Hepatocyte (in vitro differentiated cells): ENCODE measurements at regions not wholly inside any gene's neighbourhood (a gene's known extent, or its start where the extent isn't known, plus 50 kb on each side); places are given as distances from the start of the nearest gene placed in this dataset.

Experiments
- DNase-seq: peaks from one replicate; pipeline ENCODE4 v3.0.0-alpha.2; 2016; ENCODE audit warnings: low spot score
- H2AFZ ChIP-seq: fragments of 200-600 bp; sonication (generic); 2 replicates; pipeline ENCODE4 v1.6.0; 2016; ENCODE audit warnings: antibody characterized with exemption, mild to moderate bottlenecking
- H3K27ac ChIP-seq: fragments of 200-600 bp; sonication (generic); 2 replicates; pipeline ENCODE4 v1.5.1; 2016; ENCODE audit warnings: mild to moderate bottlenecking
- H3K27me3 ChIP-seq: fragments of 200-600 bp; sonication (generic); 2 replicates; pipeline ENCODE4 v1.6.1; 2016
- H3K36me3 ChIP-seq: fragments of 200-600 bp; sonication (generic); replicated peaks from 2 replicates; pipeline ENCODE4 v1.5.1; 2016; ENCODE audit warnings: low read depth; ENCODE audit not compliant: insufficient read depth
- H3K4me1 ChIP-seq: fragments of 200-600 bp; sonication (generic); 2 replicates; pipeline ENCODE4 v1.5.1; 2016; ENCODE audit warnings: mild to moderate bottlenecking, moderate library complexity; ENCODE audit not compliant: insufficient read depth
- H3K4me2 ChIP-seq: fragments of 200-600 bp; sonication (generic); 2 replicates; pipeline ENCODE4 v1.6.0; 2016
- H3K4me3 ChIP-seq: fragments of 200-600 bp; sonication (generic); 2 replicates; pipeline ENCODE4 v1.5.1; 2016; ENCODE audit warnings: mild to moderate bottlenecking
- H3K79me2 ChIP-seq: fragments of 200-600 bp; sonication (generic); 2 replicates; pipeline ENCODE4 v1.6.0; 2017; ENCODE audit warnings: mild to moderate bottlenecking
- H3K9me2 ChIP-seq: fragments of 200-600 bp; sonication (generic); replicated peaks from 2 replicates; pipeline ENCODE4 v1.6.0; 2017; ENCODE audit warnings: mild to moderate bottlenecking; ENCODE audit not compliant: insufficient read depth
- H3K9me3 ChIP-seq: fragments of 200-600 bp; sonication (generic); 2 replicates; pipeline ENCODE4 v1.5.1; 2016; ENCODE audit warnings: low read depth, mild to moderate bottlenecking
- H4K20me1 ChIP-seq: fragments of 200-600 bp; sonication (generic); 2 replicates; pipeline ENCODE4 v1.6.0; 2016; ENCODE audit warnings: mild to moderate bottlenecking; ENCODE audit not compliant: insufficient read depth, poor library complexity, severe bottlenecking
- EZH2 ChIP-seq: fragments of 200-600 bp; sonication (generic); IDR thresholded peaks from 2 replicates; pipeline ENCODE4 v1.6.1; 2016; ENCODE audit warnings: antibody characterized with exemption, mild to moderate bottlenecking, borderline replicate concordance
- EZH2phosphoT487 ChIP-seq: fragments of 200-600 bp; sonication (generic); IDR thresholded peaks from one replicate; pipeline ENCODE4 v1.6.1; 2018; ENCODE audit warnings: antibody characterized with exemption, mild to moderate bottlenecking, low read depth, moderate library complexity; ENCODE audit not compliant: unreplicated experiment, severe bottlenecking
- WGBS: methylation state at CpG from one replicate; pipeline ENCODE4 v1.1.6; 2016; ENCODE audit warnings: low lambda C conversion rate; ENCODE audit errors: missing lambda C conversion rate; 5-methylcytosine and 5-hydroxymethylcytosine counted together
- TF ChIP-seq, protein P1 (sequence below): fragments of 200-600 bp; sonication (generic); IDR thresholded peaks from 2 replicates; pipeline ENCODE4 v1.5.1; 2016; ENCODE audit warnings: antibody characterized with exemption, mild to moderate bottlenecking; ENCODE audit not compliant: poor library complexity

DNA sequence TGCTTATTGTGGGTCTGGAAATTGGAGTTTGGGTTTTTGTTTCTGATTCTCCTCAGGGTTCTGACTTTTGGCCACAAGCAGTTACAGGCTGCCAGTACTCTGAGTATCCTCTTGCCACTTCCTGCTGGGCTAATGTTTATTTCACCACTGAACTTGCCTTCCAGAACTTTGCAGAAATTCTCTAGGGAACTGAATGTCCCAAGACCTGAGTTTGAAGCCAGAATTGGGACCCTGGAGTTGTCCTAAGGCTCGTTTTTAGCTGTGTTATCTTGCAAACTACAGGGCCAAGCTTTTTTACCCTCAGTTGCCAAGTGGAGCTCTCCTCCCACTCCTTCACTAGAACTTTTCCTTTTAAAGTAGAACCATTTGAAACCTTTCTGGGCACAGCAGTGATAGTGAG is 89.9 kb downstream of the FAT3 start:
- H3K4me1 ChIP-seq, result no peaks in the 10 kb centered on the region
- H4K20me1 ChIP-seq, result no peaks in the 10 kb centered on the region
- WGBS, result 62% methylated on average over 1 of the region's 1 CpG
- H3K36me3 ChIP-seq, result no peaks in the 10 kb centered on the region
- H3K79me2 ChIP-seq, result no peaks in the 10 kb centered on the region
- no peak overlapping the region for H3K27ac ChIP-seq
- TF ChIP-seq, protein P1, sequence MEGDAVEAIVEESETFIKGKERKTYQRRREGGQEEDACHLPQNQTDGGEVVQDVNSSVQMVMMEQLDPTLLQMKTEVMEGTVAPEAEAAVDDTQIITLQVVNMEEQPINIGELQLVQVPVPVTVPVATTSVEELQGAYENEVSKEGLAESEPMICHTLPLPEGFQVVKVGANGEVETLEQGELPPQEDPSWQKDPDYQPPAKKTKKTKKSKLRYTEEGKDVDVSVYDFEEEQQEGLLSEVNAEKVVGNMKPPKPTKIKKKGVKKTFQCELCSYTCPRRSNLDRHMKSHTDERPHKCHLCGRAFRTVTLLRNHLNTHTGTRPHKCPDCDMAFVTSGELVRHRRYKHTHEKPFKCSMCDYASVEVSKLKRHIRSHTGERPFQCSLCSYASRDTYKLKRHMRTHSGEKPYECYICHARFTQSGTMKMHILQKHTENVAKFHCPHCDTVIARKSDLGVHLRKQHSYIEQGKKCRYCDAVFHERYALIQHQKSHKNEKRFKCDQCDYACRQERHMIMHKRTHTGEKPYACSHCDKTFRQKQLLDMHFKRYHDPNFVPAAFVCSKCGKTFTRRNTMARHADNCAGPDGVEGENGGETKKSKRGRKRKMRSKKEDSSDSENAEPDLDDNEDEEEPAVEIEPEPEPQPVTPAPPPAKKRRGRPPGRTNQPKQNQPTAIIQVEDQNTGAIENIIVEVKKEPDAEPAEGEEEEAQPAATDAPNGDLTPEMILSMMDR, result no peak
- TF ChIP-seq EZH2, result no peak
- TF ChIP-seq EZH2phosphoT487, result no peak
- no peak overlapping the region for H3K4me3 ChIP-seq
- no peak overlapping the region for H2AFZ ChIP-seq
- no peaks in the 10 kb centered on the region for H3K9me3 ChIP-seq
- H3K27me3 ChIP-seq, result no peaks in the 10 kb centered on the region
- no peak for DNase-seq
- H3K4me2 ChIP-seq, result no peak overlapping the region
- H3K9me2 ChIP-seq, result no peaks in the 10 kb centered on the region

DNA sequence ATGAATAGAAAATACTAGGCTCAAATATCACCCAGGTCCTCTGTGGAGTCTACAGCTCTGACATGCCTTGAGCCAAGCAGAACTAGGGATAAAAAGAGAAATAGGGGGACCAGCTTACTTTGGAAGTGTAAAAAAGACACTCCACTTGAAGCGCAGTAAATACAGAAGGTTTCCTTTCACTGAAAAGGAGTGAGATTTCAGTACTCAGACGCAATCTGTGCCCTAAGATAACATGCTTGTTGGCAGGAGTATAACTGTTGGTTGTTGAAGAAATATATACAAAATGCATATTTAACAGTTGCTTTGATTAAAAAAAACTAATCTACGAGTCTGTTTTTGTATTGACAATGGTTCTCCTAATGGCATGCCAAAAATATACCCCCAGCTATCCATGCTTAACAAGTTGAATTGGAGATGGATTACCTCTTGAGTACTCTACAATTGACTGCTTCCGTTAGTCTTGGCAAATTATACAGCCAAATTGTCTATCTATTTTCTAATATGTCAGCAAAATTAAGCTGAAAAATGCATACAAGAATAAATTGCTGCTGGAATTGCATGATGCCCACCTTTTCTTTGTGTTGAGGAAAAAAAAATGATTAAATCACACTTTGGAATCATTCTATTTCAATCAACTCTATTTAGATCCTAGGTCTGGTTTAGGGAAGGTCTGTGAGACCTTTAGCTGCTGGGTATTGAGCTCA is 91.6 kb downstream of the FAT3 start:
- WGBS, result 93% methylated on average over 4 of the region's 4 CpGs

GRCh38 chr11:92317222-92317621 is 92.6 kb downstream of the FAT3 start:
- Histone ChIP-seq H3K4me2 (no peak overlapping the region), H3K4me1 (no peaks in the 10 kb centered on the region), H3K4me3 (no peak overlapping the region), H3K27ac (no peak overlapping the region), H3K9me3 (no peaks in the 10 kb centered on the region), H3K9me2 (no peaks in the 10 kb centered on the region), H2AFZ (no peak overlapping the region), H3K36me3 (no peaks in the 10 kb centered on the region), H3K79me2 (no peaks in the 10 kb centered on the region), H3K27me3 (no peaks in the 10 kb centered on the region), H4K20me1 (no peaks in the 10 kb centered on the region)
- DNase-seq, result no peak
- TF ChIP-seq EZH2phosphoT487, result no peak
- TF ChIP-seq, protein P1, result no peak
- TF ChIP-seq EZH2, result no peak

More for the DNA sequence above, 91.6 kb downstream of the FAT3 start:
- no peaks in the 10 kb centered on the region for H3K36me3 ChIP-seq
- no peak overlapping the region for H3K4me2 ChIP-seq
- TF ChIP-seq, protein P1, result no peak
- TF ChIP-seq EZH2phosphoT487 (no peak), EZH2 (no peak)
- no peak for DNase-seq
- no peaks in the 10 kb centered on the region for H3K9me2 ChIP-seq
- H3K9me3 ChIP-seq, result no peaks in the 10 kb centered on the region
- no peaks in the 10 kb centered on the region for H3K79me2 ChIP-seq
- H3K27ac ChIP-seq, result no peak overlapping the region
- no peak overlapping the region for H2AFZ ChIP-seq
- H3K4me3 ChIP-seq, result no peak overlapping the region
- H3K27me3 ChIP-seq, result no peaks in the 10 kb centered on the region
- H3K4me1 ChIP-seq, result no peaks in the 10 kb centered on the region
- no peaks in the 10 kb centered on the region for H4K20me1 ChIP-seq

DNA sequence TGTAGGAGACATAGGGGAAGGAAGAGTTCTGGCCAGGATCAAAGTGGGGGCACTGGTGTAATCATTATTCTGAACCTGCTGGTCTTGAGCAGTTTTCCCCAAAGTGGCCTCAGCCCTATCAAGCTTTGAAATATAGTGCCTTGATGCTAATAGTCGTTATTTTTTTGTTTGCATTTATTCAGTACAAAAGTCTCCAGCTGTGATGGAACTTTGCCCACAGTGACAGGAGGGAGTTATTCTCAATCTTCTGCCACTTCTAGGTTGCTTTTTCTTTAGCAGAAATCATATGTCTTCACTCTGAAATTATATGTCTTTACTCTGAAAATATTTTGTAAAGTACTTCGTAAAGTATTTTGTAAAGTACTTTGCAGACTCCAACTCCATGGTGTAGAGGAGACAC is 93.1 kb downstream of the FAT3 start:
- no peak for DNase-seq
- Histone ChIP-seq H4K20me1 (no peaks in the 10 kb centered on the region), H3K27ac (no peak overlapping the region), H3K4me2 (no peak overlapping the region), H3K27me3 (no peaks in the 10 kb centered on the region), H3K4me3 (no peak overlapping the region), H3K36me3 (no peaks in the 10 kb centered on the region), H2AFZ (no peak overlapping the region), H3K9me3 (no peaks in the 10 kb centered on the region), H3K79me2 (no peaks in the 10 kb centered on the region), H3K9me2 (no peaks in the 10 kb centered on the region), H3K4me1 (no peaks in the 10 kb centered on the region)
- WGBS, result 72% methylated on average over 2 of the region's 2 CpGs
- TF ChIP-seq, protein P1, result no peak
- no peak for TF ChIP-seq EZH2
- TF ChIP-seq EZH2phosphoT487, result no peak
